Activated T-cell treated with anti-CD3 and anti-CD28 coated beads, Interleukin-2, amount 50 U/mL, for 4 hours (primary cell): ENCODE measurements at regions not wholly inside any gene's neighbourhood (a gene's known extent, or its start where the extent isn't known, plus 50 kb on each side); places are given as distances from the start of the nearest gene placed in this dataset.

Experiments
- ATAC-seq, 2 donors: fragments of 200-7000 bp; cut with Tn5 transposase; one replicate each; pipeline ENCODE4 v1.10.0; 2021
- DNase-seq: peaks from one replicate; pipeline ENCODE4 v3.0.0-alpha.2; 2020
- H3K27me3 Mint-ChIP-seq: one replicate; pipeline ENCODE4 v1.8.0; 2021; ENCODE audit warnings: low read depth, mixed read lengths
- H3K36me3 Mint-ChIP-seq: one replicate; pipeline ENCODE4 v1.8.0; 2022; ENCODE audit warnings: mixed read lengths; ENCODE audit not compliant: insufficient read depth
- H3K4me1 Mint-ChIP-seq: one replicate; pipeline ENCODE4 v1.8.0; 2021; ENCODE audit warnings: low read depth, mixed read lengths
- H3K4me3 Mint-ChIP-seq: one replicate; pipeline ENCODE4 v1.8.0; 2021; ENCODE audit warnings: mild to moderate bottlenecking, moderate library complexity, mixed read lengths
- H3K9me3 Mint-ChIP-seq: one replicate; pipeline ENCODE4 v1.8.0; 2021; ENCODE audit warnings: mixed read lengths

DNA sequence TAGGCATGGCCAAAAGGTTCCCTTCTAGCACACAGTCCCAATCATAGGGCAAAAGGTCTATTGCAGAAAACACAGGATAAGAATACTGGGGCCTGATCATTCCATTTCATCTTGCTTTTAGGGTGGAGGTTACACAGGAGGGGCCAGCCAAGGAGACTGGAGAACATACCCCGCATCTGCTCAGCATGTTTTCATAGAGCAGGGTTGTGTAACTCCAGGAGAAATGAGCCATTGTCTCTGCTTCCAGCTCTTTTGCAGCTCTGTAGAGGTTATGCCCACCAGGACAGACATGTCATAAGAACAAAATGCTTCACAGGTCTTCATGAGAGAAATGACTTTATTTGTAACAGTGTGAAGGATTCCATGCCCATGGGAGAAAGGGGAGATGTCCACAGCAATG is 742.8 kb downstream of the DACH1 start:
- H3K27me3 Mint-ChIP-seq = no peaks in the 10 kb centered on the region
- peaks cover 9% of the 10 kb centered on the region for H3K9me3 Mint-ChIP-seq
- H3K36me3 Mint-ChIP-seq = no peaks in the 10 kb centered on the region
- DNase-seq (no peak), ATAC-seq (no peak)
- no peaks in the 10 kb centered on the region for H3K4me1 Mint-ChIP-seq
- no peak overlapping the region for H3K4me3 Mint-ChIP-seq

DNA sequence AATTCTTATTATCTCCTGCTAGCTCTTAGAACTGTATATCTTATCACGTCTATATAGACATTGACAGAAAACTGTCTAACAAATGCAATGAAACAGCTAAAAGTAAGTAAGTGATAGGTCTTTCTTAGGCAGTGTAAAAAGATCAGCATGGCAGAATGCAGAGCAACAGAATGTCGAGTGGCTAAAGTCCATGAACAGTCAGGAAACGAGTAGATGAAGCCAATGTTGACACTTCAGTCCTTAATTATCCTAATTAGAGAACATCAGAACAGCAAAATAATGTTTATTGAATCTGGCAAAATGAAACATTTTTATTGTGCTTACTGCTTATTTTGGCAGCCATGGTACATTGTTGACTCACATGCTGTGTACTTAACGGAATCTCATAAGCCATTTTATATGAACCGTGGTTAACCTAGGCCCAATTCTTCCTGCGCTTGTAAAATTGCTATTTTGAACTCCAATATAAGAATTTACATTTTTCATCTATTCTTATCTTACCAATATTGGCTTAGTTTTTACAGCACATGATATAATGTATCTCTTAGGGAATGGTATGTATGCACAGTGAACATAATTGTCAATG is 748.1 kb downstream of the DACH1 start:
- peaks cover 7% of the 10 kb centered on the region for H3K9me3 Mint-ChIP-seq
- H3K4me3 Mint-ChIP-seq = no peak overlapping the region
- DNase-seq (no peak), ATAC-seq (no peak)
- no peaks in the 10 kb centered on the region for H3K27me3 Mint-ChIP-seq
- H3K4me1 Mint-ChIP-seq = no peaks in the 10 kb centered on the region
- no peaks in the 10 kb centered on the region for H3K36me3 Mint-ChIP-seq

GRCh38 chr13:71117920-71118319 is 749.1 kb downstream of the DACH1 start:
- no peaks in the 10 kb centered on the region for H3K27me3 Mint-ChIP-seq
- no peak for ATAC-seq
- no peaks in the 10 kb centered on the region for H3K4me1 Mint-ChIP-seq
- H3K4me3 Mint-ChIP-seq = no peak overlapping the region
- no peaks in the 10 kb centered on the region for H3K36me3 Mint-ChIP-seq
- DNase-seq = no peak
- H3K9me3 Mint-ChIP-seq = peaks cover 7% of the 10 kb centered on the region

GRCh38 chr13:71115301-71115700 is 751.7 kb downstream of the DACH1 start:
- Mint-ChIP-seq H3K4me1 (no peaks in the 10 kb centered on the region), H3K36me3 (no peaks in the 10 kb centered on the region), H3K4me3 (no peak overlapping the region), H3K27me3 (no peaks in the 10 kb centered on the region), H3K9me3 (peaks cover 3% of the 10 kb centered on the region)
- ATAC-seq = no peak
- DNase-seq = no peak

DNA sequence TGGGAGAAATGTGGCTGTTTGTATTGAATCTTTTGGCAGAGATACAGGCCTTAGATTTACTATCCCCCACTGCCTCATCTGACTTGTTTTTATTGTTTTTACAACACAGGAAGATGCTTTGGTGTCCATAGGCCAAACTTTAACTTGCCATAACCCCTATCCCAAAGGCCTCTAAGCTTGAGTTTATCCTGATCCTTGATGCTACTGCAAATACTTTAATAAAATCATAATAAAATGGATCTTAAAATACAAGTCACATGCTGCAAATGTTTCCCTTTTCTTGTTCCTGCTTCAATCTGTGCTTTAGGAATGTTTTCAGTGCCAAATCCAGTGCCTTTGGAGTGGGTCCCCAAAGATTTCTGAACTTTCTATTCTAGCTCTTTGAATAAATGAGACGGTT is 770.6 kb downstream of the DACH1 start:
- no peak for ATAC-seq
- peaks cover 14% of the 10 kb centered on the region for H3K9me3 Mint-ChIP-seq

DNA sequence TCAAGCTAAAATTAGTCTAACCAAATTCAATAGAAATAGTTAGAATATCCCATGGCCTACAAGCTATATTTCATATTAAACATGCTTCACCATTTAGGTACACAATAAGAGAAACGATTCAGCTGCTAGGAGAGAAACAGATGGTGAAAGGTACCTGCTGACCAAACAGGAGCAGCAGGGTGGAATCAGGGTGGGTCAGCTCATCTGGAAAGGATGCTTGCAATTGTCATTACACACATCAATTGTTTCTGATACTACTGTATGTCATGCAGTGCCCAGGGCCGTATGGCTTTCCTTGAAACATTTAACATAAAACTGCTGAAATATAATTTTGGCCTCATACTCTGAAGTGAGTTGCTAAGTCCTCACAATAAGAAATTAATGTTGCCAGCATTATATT is 776.0 kb downstream of the DACH1 start:
- no peaks in the 10 kb centered on the region for H3K27me3 Mint-ChIP-seq
- ATAC-seq = no peak

More for the DNA sequence above, 770.6 kb downstream of the DACH1 start:
- Mint-ChIP-seq H3K27me3 (no peaks in the 10 kb centered on the region), H3K36me3 (no peaks in the 10 kb centered on the region), H3K4me3 (no peak overlapping the region), H3K4me1 (no peaks in the 10 kb centered on the region)
- DNase-seq = no peak

DNA sequence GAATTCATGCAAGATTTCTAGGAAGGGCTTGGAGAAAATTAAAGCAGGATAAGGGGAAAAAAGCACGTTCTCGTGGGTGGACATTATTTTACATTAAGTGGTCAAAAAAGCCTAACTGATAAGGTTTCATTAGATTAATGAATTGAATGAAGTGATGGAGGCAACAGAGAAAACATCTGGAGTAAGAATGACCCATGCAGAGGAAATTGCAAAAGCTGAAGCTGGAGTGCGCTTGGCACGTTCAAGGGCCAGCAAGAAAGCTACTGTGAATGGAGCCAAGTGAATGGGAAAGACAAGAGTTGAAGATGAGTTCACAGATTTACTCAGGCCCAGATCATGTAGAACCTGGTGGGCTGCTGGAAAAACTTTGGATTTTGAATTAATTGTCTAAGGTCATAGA is 777.9 kb downstream of the DACH1 start:
- peaks cover 5% of the 10 kb centered on the region for H3K9me3 Mint-ChIP-seq
- no peak for ATAC-seq
- H3K27me3 Mint-ChIP-seq = no peaks in the 10 kb centered on the region
- no peak for DNase-seq
- no peaks in the 10 kb centered on the region for H3K4me1 Mint-ChIP-seq
- H3K36me3 Mint-ChIP-seq = no peaks in the 10 kb centered on the region
- no peak overlapping the region for H3K4me3 Mint-ChIP-seq

More for the DNA sequence above, 776.0 kb downstream of the DACH1 start:
- no peak for DNase-seq
- no peaks in the 10 kb centered on the region for H3K4me1 Mint-ChIP-seq
- no peaks in the 10 kb centered on the region for H3K36me3 Mint-ChIP-seq
- H3K9me3 Mint-ChIP-seq = peaks cover 13% of the 10 kb centered on the region
- H3K4me3 Mint-ChIP-seq = no peak overlapping the region

DNA sequence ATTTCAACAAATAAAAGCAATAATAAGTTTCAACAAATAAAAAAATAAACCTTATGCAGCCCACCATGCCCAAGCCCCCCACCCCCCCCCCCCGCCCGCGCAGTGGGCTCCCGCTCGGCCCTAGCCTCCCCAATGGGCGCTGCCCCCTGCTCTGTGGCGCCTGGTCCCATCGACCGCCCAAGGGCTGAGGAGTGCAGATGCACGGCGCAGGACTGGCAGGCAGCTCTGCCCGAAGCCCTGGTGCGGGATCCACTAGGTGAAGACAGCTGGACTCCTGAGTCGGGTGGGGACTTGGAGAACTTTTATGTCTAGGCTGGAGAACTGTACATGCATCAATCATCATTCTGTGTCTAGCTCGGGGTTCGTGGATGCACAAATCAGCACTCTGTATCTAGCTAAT is 779.6 kb downstream of the DACH1 start:
- Mint-ChIP-seq H3K4me1 (no peaks in the 10 kb centered on the region), H3K9me3 (peaks cover 5% of the 10 kb centered on the region), H3K27me3 (no peaks in the 10 kb centered on the region), H3K4me3 (no peak overlapping the region), H3K36me3 (no peaks in the 10 kb centered on the region)
- no peak for DNase-seq
- ATAC-seq = no peak

GRCh38 chr13:71087006-71087405 is 780.0 kb downstream of the DACH1 start:
- H3K4me3 Mint-ChIP-seq = no peak overlapping the region
- no peak for DNase-seq
- ATAC-seq = no peak
- H3K27me3 Mint-ChIP-seq = no peaks in the 10 kb centered on the region
- H3K4me1 Mint-ChIP-seq = no peaks in the 10 kb centered on the region
- H3K9me3 Mint-ChIP-seq = peaks cover 5% of the 10 kb centered on the region
- no peaks in the 10 kb centered on the region for H3K36me3 Mint-ChIP-seq

GRCh38 chr13:71082631-71083030 is 784.4 kb downstream of the DACH1 start:
- DNase-seq (no peak), ATAC-seq (no peak)
- H3K4me3 Mint-ChIP-seq = no peak overlapping the region
- H3K9me3 Mint-ChIP-seq = peaks cover 5% of the 10 kb centered on the region
- no peaks in the 10 kb centered on the region for H3K4me1 Mint-ChIP-seq
- H3K27me3 Mint-ChIP-seq = no peaks in the 10 kb centered on the region
- H3K36me3 Mint-ChIP-seq = no peaks in the 10 kb centered on the region

DNA sequence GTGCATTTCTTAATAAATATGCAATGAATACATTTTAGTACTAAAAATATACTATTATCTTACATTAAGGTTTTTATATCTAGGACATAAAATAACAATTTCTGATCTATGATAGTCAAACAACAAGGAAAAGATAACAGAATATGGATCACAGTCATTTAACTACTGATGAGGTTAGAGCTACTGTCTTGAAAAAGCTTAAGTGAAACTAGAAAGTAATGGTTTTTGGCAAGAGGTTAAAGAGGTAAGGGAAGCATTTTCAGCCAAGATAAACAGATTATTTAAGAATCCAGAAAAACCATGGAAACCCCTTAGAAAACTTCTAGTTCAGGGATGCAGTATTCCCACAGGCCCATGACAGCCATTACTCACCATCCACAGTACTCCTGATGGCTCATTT is 787.4 kb downstream of the DACH1 start:
- no peaks in the 10 kb centered on the region for H3K9me3 Mint-ChIP-seq
- H3K27me3 Mint-ChIP-seq = no peaks in the 10 kb centered on the region
- ATAC-seq (no peak), DNase-seq (no peak)
- H3K4me1 Mint-ChIP-seq = no peaks in the 10 kb centered on the region
- no peak overlapping the region for H3K4me3 Mint-ChIP-seq
- no peaks in the 10 kb centered on the region for H3K36me3 Mint-ChIP-seq

GRCh38 chr13:71068041-71068440 is 799.0 kb downstream of the DACH1 start:
- Mint-ChIP-seq H3K4me1 (no peaks in the 10 kb centered on the region), H3K4me3 (no peak overlapping the region), H3K36me3 (no peaks in the 10 kb centered on the region), H3K9me3 (peaks cover 13% of the 10 kb centered on the region), H3K27me3 (no peaks in the 10 kb centered on the region)
- ATAC-seq (no peak), DNase-seq (no peak)

- no peaks in the 10 kb centered on the region for H3K36me3 Mint-ChIP-seq
- ATAC-seq (no peak), DNase-seq (no peak)
- no peaks in the 10 kb centered on the region for H3K27me3 Mint-ChIP-seq
- no peak overlapping the region for H3K4me3 Mint-ChIP-seq
- H3K9me3 Mint-ChIP-seq = peaks cover 17% of the 10 kb centered on the region
- no peaks in the 10 kb centered on the region for H3K4me1 Mint-ChIP-seq
Observed at GRCh38 chr13:71067165-71067815, 799.7 kb downstream of the DACH1 start.

- no peaks in the 10 kb centered on the region for H3K36me3 Mint-ChIP-seq
- no peaks in the 10 kb centered on the region for H3K4me1 Mint-ChIP-seq
- no peak for DNase-seq
- H3K27me3 Mint-ChIP-seq = no peaks in the 10 kb centered on the region
- peaks cover 19% of the 10 kb centered on the region for H3K9me3 Mint-ChIP-seq
- ATAC-seq = no peak
- no peak overlapping the region for H3K4me3 Mint-ChIP-seq
Observed at GRCh38 chr13:71056581-71056980, 810.4 kb downstream of the DACH1 start.

- Mint-ChIP-seq H3K4me3 (no peak overlapping the region), H3K27me3 (no peaks in the 10 kb centered on the region), H3K9me3 (peaks cover 16% of the 10 kb centered on the region), H3K36me3 (no peaks in the 10 kb centered on the region), H3K4me1 (no peaks in the 10 kb centered on the region)
- ATAC-seq (no peak), DNase-seq (no peak)
Observed at GRCh38 chr13:71055644-71056043, 811.4 kb downstream of the DACH1 start.
